H1 (cell line): ENCODE measurements at regions not wholly inside any gene's neighbourhood (a gene's known extent, or its start where the extent isn't known, plus 50 kb on each side); places are given as distances from the start of the nearest gene placed in this dataset.

Source experiments
- ASH2L ChIP-seq: fragments of 200-600, 300-600 bp; sonication (generic); IDR thresholded peaks from one replicate; pipeline ENCODE4 v1.7.1; 2017; ENCODE audit warnings: low read length
- BCL11A ChIP-seq, 2 experiments: IDR thresholded peaks; one replicate each; pipeline ENCODE4 v1.6.1; 2011; ENCODE audit warnings: low read depth in 2 of 2, low read length in 2 of 2, mild to moderate bottlenecking in 2 of 2
- CEBPB ChIP-seq: IDR thresholded peaks from 2 replicates; pipeline ENCODE4 v1.6.1; 2012; ENCODE audit warnings: low read depth, low read length
- CHD1 ChIP-seq: IDR thresholded peaks from 2 replicates; pipeline ENCODE4 v1.6.1; 2012; ENCODE audit warnings: low read depth, low read length, improper control_type of control experiment
- CTBP2 ChIP-seq: IDR thresholded peaks from 2 replicates; pipeline ENCODE4 v1.7.0; 2011; ENCODE audit warnings: borderline replicate concordance, mild to moderate bottlenecking, moderate library complexity, mixed read lengths, low read length; ENCODE audit not compliant: insufficient read depth, insufficient read length
- GABPA ChIP-seq: IDR thresholded peaks from 2 replicates; pipeline ENCODE4 v1.6.1; 2011; ENCODE audit warnings: mild to moderate bottlenecking, low read length, moderate library complexity, borderline replicate concordance; ENCODE audit not compliant: insufficient read depth
- RBBP5 ChIP-seq: IDR thresholded peaks from 2 replicates; pipeline ENCODE4 v1.7.1; 2012; ENCODE audit warnings: low read depth, mild to moderate bottlenecking, inconsistent platforms, low read length, moderate library complexity, borderline replicate concordance
- SIN3A ChIP-seq, 2 experiments: IDR thresholded peaks in 1 of 2; conservative IDR thresholded peaks in 1 of 2; 2 replicates each; pipeline ENCODE4 v1.6.1; 2011 to 2012; ENCODE audit warnings: low read length in 2 of 2, improper control_type of control experiment in 1 of 2, low read depth in 1 of 2, mild to moderate bottlenecking in 1 of 2
- SP2 ChIP-seq: IDR thresholded peaks from 2 replicates; pipeline ENCODE4 v1.6.1; 2012; ENCODE audit warnings: mild to moderate bottlenecking, low read length, inconsistent platforms
- TAF1 ChIP-seq: IDR thresholded peaks from 2 replicates; pipeline ENCODE4 v1.6.1; 2011; ENCODE audit warnings: mild to moderate bottlenecking, low read depth, low read length
- TF ChIP-seq, protein P1 (sequence below): fragments of 300-600 bp; sonication (generic); IDR thresholded peaks from 2 replicates; pipeline ENCODE4 v1.7.1; 2012; ENCODE audit warnings: low read length, moderate library complexity, mild to moderate bottlenecking, inconsistent platforms; ENCODE audit not compliant: insufficient replicate concordance
- TF ChIP-seq, protein P2 (sequence below): IDR thresholded peaks from 2 replicates; pipeline ENCODE4 v1.6.1; 2012; ENCODE audit warnings: inconsistent platforms

GRCh38 chr9:117827456-117827855 lies 123.3 kb downstream of the TLR4 start (continued):
- TF ChIP-seq, protein P1, sequence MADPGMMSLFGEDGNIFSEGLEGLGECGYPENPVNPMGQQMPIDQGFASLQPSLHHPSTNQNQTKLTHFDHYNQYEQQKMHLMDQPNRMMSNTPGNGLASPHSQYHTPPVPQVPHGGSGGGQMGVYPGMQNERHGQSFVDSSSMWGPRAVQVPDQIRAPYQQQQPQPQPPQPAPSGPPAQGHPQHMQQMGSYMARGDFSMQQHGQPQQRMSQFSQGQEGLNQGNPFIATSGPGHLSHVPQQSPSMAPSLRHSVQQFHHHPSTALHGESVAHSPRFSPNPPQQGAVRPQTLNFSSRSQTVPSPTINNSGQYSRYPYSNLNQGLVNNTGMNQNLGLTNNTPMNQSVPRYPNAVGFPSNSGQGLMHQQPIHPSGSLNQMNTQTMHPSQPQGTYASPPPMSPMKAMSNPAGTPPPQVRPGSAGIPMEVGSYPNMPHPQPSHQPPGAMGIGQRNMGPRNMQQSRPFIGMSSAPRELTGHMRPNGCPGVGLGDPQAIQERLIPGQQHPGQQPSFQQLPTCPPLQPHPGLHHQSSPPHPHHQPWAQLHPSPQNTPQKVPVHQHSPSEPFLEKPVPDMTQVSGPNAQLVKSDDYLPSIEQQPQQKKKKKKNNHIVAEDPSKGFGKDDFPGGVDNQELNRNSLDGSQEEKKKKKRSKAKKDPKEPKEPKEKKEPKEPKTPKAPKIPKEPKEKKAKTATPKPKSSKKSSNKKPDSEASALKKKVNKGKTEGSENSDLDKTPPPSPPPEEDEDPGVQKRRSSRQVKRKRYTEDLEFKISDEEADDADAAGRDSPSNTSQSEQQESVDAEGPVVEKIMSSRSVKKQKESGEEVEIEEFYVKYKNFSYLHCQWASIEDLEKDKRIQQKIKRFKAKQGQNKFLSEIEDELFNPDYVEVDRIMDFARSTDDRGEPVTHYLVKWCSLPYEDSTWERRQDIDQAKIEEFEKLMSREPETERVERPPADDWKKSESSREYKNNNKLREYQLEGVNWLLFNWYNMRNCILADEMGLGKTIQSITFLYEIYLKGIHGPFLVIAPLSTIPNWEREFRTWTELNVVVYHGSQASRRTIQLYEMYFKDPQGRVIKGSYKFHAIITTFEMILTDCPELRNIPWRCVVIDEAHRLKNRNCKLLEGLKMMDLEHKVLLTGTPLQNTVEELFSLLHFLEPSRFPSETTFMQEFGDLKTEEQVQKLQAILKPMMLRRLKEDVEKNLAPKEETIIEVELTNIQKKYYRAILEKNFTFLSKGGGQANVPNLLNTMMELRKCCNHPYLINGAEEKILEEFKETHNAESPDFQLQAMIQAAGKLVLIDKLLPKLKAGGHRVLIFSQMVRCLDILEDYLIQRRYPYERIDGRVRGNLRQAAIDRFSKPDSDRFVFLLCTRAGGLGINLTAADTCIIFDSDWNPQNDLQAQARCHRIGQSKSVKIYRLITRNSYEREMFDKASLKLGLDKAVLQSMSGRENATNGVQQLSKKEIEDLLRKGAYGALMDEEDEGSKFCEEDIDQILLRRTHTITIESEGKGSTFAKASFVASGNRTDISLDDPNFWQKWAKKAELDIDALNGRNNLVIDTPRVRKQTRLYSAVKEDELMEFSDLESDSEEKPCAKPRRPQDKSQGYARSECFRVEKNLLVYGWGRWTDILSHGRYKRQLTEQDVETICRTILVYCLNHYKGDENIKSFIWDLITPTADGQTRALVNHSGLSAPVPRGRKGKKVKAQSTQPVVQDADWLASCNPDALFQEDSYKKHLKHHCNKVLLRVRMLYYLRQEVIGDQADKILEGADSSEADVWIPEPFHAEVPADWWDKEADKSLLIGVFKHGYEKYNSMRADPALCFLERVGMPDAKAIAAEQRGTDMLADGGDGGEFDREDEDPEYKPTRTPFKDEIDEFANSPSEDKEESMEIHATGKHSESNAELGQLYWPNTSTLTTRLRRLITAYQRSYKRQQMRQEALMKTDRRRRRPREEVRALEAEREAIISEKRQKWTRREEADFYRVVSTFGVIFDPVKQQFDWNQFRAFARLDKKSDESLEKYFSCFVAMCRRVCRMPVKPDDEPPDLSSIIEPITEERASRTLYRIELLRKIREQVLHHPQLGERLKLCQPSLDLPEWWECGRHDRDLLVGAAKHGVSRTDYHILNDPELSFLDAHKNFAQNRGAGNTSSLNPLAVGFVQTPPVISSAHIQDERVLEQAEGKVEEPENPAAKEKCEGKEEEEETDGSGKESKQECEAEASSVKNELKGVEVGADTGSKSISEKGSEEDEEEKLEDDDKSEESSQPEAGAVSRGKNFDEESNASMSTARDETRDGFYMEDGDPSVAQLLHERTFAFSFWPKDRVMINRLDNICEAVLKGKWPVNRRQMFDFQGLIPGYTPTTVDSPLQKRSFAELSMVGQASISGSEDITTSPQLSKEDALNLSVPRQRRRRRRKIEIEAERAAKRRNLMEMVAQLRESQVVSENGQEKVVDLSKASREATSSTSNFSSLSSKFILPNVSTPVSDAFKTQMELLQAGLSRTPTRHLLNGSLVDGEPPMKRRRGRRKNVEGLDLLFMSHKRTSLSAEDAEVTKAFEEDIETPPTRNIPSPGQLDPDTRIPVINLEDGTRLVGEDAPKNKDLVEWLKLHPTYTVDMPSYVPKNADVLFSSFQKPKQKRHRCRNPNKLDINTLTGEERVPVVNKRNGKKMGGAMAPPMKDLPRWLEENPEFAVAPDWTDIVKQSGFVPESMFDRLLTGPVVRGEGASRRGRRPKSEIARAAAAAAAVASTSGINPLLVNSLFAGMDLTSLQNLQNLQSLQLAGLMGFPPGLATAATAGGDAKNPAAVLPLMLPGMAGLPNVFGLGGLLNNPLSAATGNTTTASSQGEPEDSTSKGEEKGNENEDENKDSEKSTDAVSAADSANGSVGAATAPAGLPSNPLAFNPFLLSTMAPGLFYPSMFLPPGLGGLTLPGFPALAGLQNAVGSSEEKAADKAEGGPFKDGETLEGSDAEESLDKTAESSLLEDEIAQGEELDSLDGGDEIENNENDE = no peak
- no peak for TF ChIP-seq RBBP5
- no peak for TF ChIP-seq CTBP2
- no peak for TF ChIP-seq SP2
- no peak for TF ChIP-seq BCL11A (IDR thresholded peaks at IDR 0.05; ENCODE audit: low read depth in 2 of 2, low read length in 2 of 2)
- TF ChIP-seq CEBPB = no peak
- no peak for TF ChIP-seq GABPA
- TF ChIP-seq CHD1 = no peak
- TF ChIP-seq TAF1 = no peak
- TF ChIP-seq, protein P2, sequence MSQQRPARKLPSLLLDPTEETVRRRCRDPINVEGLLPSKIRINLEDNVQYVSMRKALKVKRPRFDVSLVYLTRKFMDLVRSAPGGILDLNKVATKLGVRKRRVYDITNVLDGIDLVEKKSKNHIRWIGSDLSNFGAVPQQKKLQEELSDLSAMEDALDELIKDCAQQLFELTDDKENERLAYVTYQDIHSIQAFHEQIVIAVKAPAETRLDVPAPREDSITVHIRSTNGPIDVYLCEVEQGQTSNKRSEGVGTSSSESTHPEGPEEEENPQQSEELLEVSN = no peak
- no peak for TF ChIP-seq SIN3A (conservative IDR thresholded peaks at IDR 0.05 in 1 of 2, IDR thresholded peaks at IDR 0.05 in 1 of 2; ENCODE audit: low read depth in 1 of 2, low read length in 2 of 2)
- no peak for TF ChIP-seq ASH2L
